ENCODE measurements at regions not wholly inside any gene's neighbourhood (a gene's known extent, or its start where the extent isn't known, plus 50 kb on each side); places are given as distances from the start of the nearest gene placed in this dataset.

DNA sequence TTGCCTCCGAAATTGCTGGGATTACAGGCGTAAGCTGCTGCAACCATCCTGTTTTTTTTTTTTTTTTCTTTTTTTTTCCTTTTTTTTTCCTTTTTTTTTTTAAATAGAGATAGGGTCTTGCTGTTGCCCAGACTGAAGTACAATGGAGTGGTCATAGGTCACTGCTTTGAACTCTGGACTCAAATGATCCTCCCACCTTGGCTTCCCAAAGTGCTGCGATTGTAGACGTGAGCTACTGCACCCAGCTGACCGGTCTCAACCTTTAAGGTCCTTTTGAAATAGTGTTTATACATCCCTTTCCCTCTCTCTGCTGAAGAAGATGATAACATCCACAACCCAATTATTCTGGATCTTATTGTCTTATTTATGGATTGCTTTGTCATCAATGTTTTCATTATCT lies 548.7 kb downstream of the GBA3 start:
- TF ChIP-seq CTCF (IDR thresholded peaks at IDR 0.05) (no peak), POLR2A (IDR thresholded peaks at IDR 0.05) (no peak)
